Type B pancreatic cell (in vitro differentiated cells): ENCODE measurements at regions not wholly inside any gene's neighbourhood (a gene's known extent, or its start where the extent isn't known, plus 50 kb on each side); places are given as distances from the start of the nearest gene placed in this dataset.

Experiments
- DNase-seq: peaks from one replicate; pipeline ENCODE4 v3.0.0; 2021; ENCODE audit warnings: mixed read lengths; ENCODE audit not compliant: unreplicated experiment; ENCODE audit errors: extremely low spot score
- H3K27ac Mint-ChIP-seq: 2 replicates; pipeline ENCODE4 v1.8.0; 2021; ENCODE audit warnings: mild to moderate bottlenecking, mixed read lengths
- H3K27me3 Mint-ChIP-seq: 2 replicates; pipeline ENCODE4 v1.8.0; 2021; ENCODE audit warnings: mixed read lengths
- H3K36me3 Mint-ChIP-seq: 2 replicates; pipeline ENCODE4 v1.8.0; 2021; ENCODE audit warnings: mixed read lengths
- H3K4me1 Mint-ChIP-seq: one replicate; pipeline ENCODE4 v1.8.0; 2021; ENCODE audit warnings: mixed read lengths; ENCODE audit not compliant: unreplicated experiment
- H3K4me3 Mint-ChIP-seq: 2 replicates; pipeline ENCODE4 v1.8.0; 2021; ENCODE audit warnings: mild to moderate bottlenecking, mixed read lengths
- H3K9me3 Mint-ChIP-seq: 2 replicates; pipeline ENCODE4 v1.8.0; 2021; ENCODE audit warnings: mixed read lengths
- CTCF ChIP-seq: fragments of 200-600 bp; sonication (generic); conservative IDR thresholded peaks from 2 replicates; pipeline ENCODE4 v1.5.0; 2021; ENCODE audit warnings: antibody characterized with exemption, mild to moderate bottlenecking

DNA sequence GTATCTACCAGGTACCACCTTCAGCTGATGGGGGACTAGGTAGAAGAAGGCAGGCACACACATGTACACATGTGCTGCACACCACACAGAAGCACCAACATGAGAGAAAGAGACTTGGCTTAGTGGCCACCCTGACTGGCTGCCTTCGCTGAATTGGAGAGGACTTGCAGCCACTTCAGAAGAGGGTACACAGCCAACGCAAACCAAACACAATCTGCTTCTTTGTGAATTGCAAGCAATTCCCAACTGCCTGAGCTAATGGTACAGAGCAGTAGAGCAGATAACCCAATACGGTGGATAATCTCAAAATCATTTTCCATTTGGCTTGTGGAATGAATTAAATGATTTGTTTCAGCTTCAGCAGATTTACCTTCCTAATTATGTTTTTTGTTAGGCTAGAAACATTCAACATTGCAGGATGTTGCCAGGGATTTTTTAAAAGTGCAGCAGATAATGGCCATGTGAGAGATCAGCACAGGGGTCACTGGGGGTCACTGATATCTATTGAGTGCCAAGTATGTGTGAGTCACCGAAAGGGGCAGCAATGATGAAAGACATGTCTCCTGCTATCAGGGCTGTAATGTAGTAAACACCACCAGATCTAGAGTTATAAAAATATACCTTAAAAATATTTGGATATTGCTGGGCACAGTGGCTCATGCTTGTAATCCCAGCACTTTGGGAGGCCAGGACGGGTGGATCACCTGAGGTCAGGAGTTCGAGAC lies 652.6 kb downstream of the BCL11A start:
- H3K4me1 Mint-ChIP-seq = peaks cover 5% of the 10 kb centered on the region
- H3K27ac Mint-ChIP-seq = no peak overlapping the region
- no peaks in the 10 kb centered on the region for H3K36me3 Mint-ChIP-seq
- no peaks in the 10 kb centered on the region for H3K9me3 Mint-ChIP-seq
- H3K4me3 Mint-ChIP-seq = no peak overlapping the region
- DNase-seq = no peak
- TF ChIP-seq CTCF = no peak
- H3K27me3 Mint-ChIP-seq = no peaks in the 10 kb centered on the region

DNA sequence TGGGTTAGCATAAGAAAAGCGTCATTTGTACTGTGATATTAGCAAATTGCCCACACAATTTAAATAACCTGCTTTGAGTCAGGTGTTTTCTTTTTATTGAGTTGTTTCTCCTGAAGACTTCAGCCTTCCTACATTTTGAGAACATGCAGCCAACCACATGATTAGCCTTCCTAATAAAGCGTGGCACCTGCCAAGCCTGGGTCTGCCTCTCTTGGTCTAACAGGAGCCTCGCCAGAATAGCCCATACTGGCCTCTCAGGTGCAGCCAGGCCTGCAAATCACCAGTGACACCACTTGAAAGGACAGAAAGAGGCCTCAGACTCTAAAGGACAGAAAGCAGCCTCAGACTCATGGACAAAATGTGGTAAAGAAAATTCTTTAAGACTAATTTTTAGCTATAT lies 653.8 kb downstream of the BCL11A start:
- no peaks in the 10 kb centered on the region for H3K36me3 Mint-ChIP-seq
- no peaks in the 10 kb centered on the region for H3K27me3 Mint-ChIP-seq
- H3K4me1 Mint-ChIP-seq = peaks cover 5% of the 10 kb centered on the region
- no peak overlapping the region for H3K4me3 Mint-ChIP-seq
- no peaks in the 10 kb centered on the region for H3K9me3 Mint-ChIP-seq
- no peak overlapping the region for H3K27ac Mint-ChIP-seq
- no peak for TF ChIP-seq CTCF
- no peak for DNase-seq

DNA sequence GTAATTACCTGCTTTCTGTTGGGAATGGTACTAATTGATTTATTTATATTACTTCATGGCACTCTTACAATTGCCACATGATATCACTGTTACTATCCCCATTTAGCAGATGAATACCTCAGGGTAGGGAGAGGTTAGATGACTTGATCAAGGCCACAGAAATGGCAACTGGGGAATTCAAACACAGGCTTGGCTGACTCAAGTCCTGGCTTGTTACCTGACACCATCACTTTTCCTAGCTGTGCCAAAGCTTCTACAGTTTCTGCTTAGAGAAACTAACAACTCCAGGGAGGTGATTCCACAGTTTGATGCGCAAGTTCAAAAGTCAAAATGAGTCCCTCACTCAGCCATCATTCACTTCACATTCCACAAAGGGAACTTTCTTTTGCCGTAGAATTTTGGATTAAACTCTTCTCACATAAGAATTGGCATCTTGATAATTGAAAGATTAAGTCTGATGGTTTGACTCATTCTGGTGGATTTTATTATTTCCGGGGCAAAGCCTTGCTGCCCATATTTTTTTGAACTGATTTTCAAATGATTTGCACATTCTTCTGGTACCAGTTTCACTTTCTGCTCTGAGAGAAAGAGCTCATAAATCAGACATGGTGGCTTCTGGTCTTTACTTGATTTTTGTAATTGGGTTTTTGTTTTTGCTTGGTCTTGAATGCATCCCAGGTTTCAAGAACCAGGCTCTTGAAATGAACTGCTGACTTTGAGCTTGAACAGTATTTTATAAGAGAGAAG lies 656.8 kb downstream of the BCL11A start:
- Mint-ChIP-seq H3K9me3 (no peaks in the 10 kb centered on the region), H3K4me1 (peaks cover 5% of the 10 kb centered on the region), H3K4me3 (no peak overlapping the region), H3K36me3 (no peaks in the 10 kb centered on the region), H3K27me3 (no peaks in the 10 kb centered on the region), H3K27ac (no peak overlapping the region)
- no peak for TF ChIP-seq CTCF
- DNase-seq = no peak

GRCh38 chr2:59893612-59894011 lies 659.8 kb downstream of the BCL11A start:
- Mint-ChIP-seq H3K9me3 (no peaks in the 10 kb centered on the region), H3K27ac (no peak overlapping the region), H3K36me3 (no peaks in the 10 kb centered on the region), H3K4me1 (peaks cover 4% of the 10 kb centered on the region), H3K27me3 (no peaks in the 10 kb centered on the region), H3K4me3 (no peak overlapping the region)
- TF ChIP-seq CTCF = no peak
- no peak for DNase-seq

- no peak overlapping the region for H3K27ac Mint-ChIP-seq
- no peak overlapping the region for H3K4me3 Mint-ChIP-seq
- no peak for DNase-seq
- no peaks in the 10 kb centered on the region for H3K9me3 Mint-ChIP-seq
- H3K4me1 Mint-ChIP-seq = peaks cover 12% of the 10 kb centered on the region
- TF ChIP-seq CTCF = no peak
- H3K36me3 Mint-ChIP-seq = no peaks in the 10 kb centered on the region
- no peaks in the 10 kb centered on the region for H3K27me3 Mint-ChIP-seq
These were observed 661.1 kb downstream of the BCL11A start for GRCh38 chr2:59892398-59892797.
